Parathyroid adenoma (tissue), 2 donors: ENCODE measurements at regions not wholly inside any gene's neighbourhood (a gene's known extent, or its start where the extent isn't known, plus 50 kb on each side); places are given as distances from the start of the nearest gene placed in this dataset.
"Not testable (repeated sequence)": the region's sequence is repeated elsewhere in the genome, so short reads cannot be mapped to it uniquely, and the experiment has no call there.

Experiments
- H2AFZ ChIP-seq: fragments of 300-600 bp; sonication (generic); one replicate; pipeline ENCODE4 v1.7.0; 2017; ENCODE audit warnings: antibody characterized with exemption, mild to moderate bottlenecking
- H3K27ac ChIP-seq: fragments of 300-600 bp; sonication (generic); one replicate; pipeline ENCODE4 v1.7.0; 2017
- H3K27me3 ChIP-seq: fragments of 300-600 bp; sonication (generic); one replicate; pipeline ENCODE4 v1.7.0; 2017; ENCODE audit warnings: low read length; ENCODE audit not compliant: control insufficient read depth, insufficient read depth
- H3K36me3 ChIP-seq: fragments of 300-600 bp; sonication (generic); one replicate; pipeline ENCODE4 v1.7.0; 2017; ENCODE audit warnings: low read length; ENCODE audit not compliant: control insufficient read depth, insufficient read depth
- H3K4me1 ChIP-seq: fragments of 300-600 bp; sonication (generic); one replicate; pipeline ENCODE4 v1.7.0; 2017; ENCODE audit warnings: control low read depth
- H3K4me2 ChIP-seq: fragments of 300-600 bp; sonication (generic); one replicate; pipeline ENCODE4 v1.7.0; 2017; ENCODE audit warnings: low read length
- H3K4me3 ChIP-seq: fragments of 300-600 bp; sonication (generic); one replicate; pipeline ENCODE4 v1.7.0; 2017; ENCODE audit warnings: low read depth, low read length
- H3K79me2 ChIP-seq: fragments of 300-600 bp; sonication (generic); one replicate; pipeline ENCODE4 v1.7.0; 2017; ENCODE audit warnings: control low read depth
- H3K9ac ChIP-seq: fragments of 300-600 bp; sonication (generic); one replicate; pipeline ENCODE4 v1.7.0; 2017; ENCODE audit warnings: mild to moderate bottlenecking
- H3K9me3 ChIP-seq: fragments of 300-600 bp; sonication (generic); one replicate; pipeline ENCODE4 v1.7.0; 2017; ENCODE audit warnings: low read length; ENCODE audit not compliant: control insufficient read depth
- CTCF ChIP-seq: fragments of 300-600 bp; sonication (generic); IDR thresholded peaks from one replicate; pipeline ENCODE4 v1.7.0; 2017; ENCODE audit warnings: antibody characterized with exemption, mild to moderate bottlenecking
- donor health status: primary hyperparathyroidism.

- no peaks in the 10 kb centered on the region for H3K9me3 ChIP-seq
- no peaks in the 10 kb centered on the region for H3K27me3 ChIP-seq
- H2AFZ ChIP-seq = no peak overlapping the region
- no peaks in the 10 kb centered on the region for H3K36me3 ChIP-seq
- H3K9ac ChIP-seq = no peak overlapping the region
- no peak for TF ChIP-seq CTCF
- H3K4me3 ChIP-seq = no peak overlapping the region
- H3K27ac ChIP-seq = no peak overlapping the region
- no peak overlapping the region for H3K4me2 ChIP-seq
- no peaks in the 10 kb centered on the region for H3K79me2 ChIP-seq
- no peaks in the 10 kb centered on the region for H3K4me1 ChIP-seq
Measured at GRCh38 chrX:46016296-46016695, 528.9 kb downstream of the ZNF674 start.

- Histone ChIP-seq H3K9me3 (no peaks in the 10 kb centered on the region), H3K36me3 (no peaks in the 10 kb centered on the region), H3K79me2 (no peaks in the 10 kb centered on the region), H3K4me1 (no peaks in the 10 kb centered on the region), H3K4me3 (no peak overlapping the region), H3K4me2 (no peak overlapping the region), H3K27ac (no peak overlapping the region), H2AFZ (no peak overlapping the region), H3K9ac (no peak overlapping the region), H3K27me3 (no peaks in the 10 kb centered on the region)
- TF ChIP-seq CTCF = no peak
Measured at GRCh38 chrX:46015653-46016052, 529.6 kb downstream of the ZNF674 start.

- no peaks in the 10 kb centered on the region for H3K36me3 ChIP-seq
- H3K79me2 ChIP-seq = no peaks in the 10 kb centered on the region
- H3K27ac ChIP-seq = no peak overlapping the region
- no peaks in the 10 kb centered on the region for H3K9me3 ChIP-seq
- no peak overlapping the region for H3K9ac ChIP-seq
- no peak for TF ChIP-seq CTCF
- H2AFZ ChIP-seq = no peak overlapping the region
- H3K4me1 ChIP-seq = no peaks in the 10 kb centered on the region
- H3K4me3 ChIP-seq = no peak overlapping the region
- H3K4me2 ChIP-seq = no peak overlapping the region
- no peaks in the 10 kb centered on the region for H3K27me3 ChIP-seq
Measured at GRCh38 chrX:45992402-45993123, 552.7 kb downstream of the ZNF674 start.

GRCh38 chrX:45986971-45987370 is 558.2 kb downstream of the ZNF674 start:
- Histone ChIP-seq H3K79me2 (no peaks in the 10 kb centered on the region), H3K4me3 (no peak overlapping the region), H3K4me2 (no peak overlapping the region), H2AFZ (no peak overlapping the region), H3K9ac (no peak overlapping the region), H3K36me3 (no peaks in the 10 kb centered on the region), H3K27me3 (no peaks in the 10 kb centered on the region), H3K27ac (no peak overlapping the region), H3K9me3 (no peaks in the 10 kb centered on the region), H3K4me1 (no peaks in the 10 kb centered on the region)
- no peak for TF ChIP-seq CTCF

GRCh38 chrX:45986081-45986480 is 559.1 kb downstream of the ZNF674 start:
- Histone ChIP-seq H3K4me2 (no peak overlapping the region), H3K27me3 (no peaks in the 10 kb centered on the region), H3K4me3 (no peak overlapping the region), H3K9me3 (no peaks in the 10 kb centered on the region), H3K4me1 (no peaks in the 10 kb centered on the region), H3K27ac (no peak overlapping the region), H3K79me2 (no peaks in the 10 kb centered on the region), H2AFZ (no peak overlapping the region), H3K36me3 (no peaks in the 10 kb centered on the region), H3K9ac (no peak overlapping the region)
- TF ChIP-seq CTCF = no peak

GRCh38 chrX:45982958-45983727 is 562.1 kb downstream of the ZNF674 start:
- H2AFZ ChIP-seq, H3K27ac ChIP-seq, H3K9me3 ChIP-seq, H3K79me2 ChIP-seq, H3K4me2 ChIP-seq, H3K36me3 ChIP-seq, H3K4me1 ChIP-seq, H3K27me3 ChIP-seq, H3K9ac ChIP-seq, H3K4me3 ChIP-seq: not testable (repeated sequence)
